Bronchial epithelial cell (primary cell): ENCODE measurements at regions not wholly inside any gene's neighbourhood (a gene's known extent, or its start where the extent isn't known, plus 50 kb on each side); places are given as distances from the start of the nearest gene placed in this dataset.
"Not testable (repeated sequence)": the region's sequence is repeated elsewhere in the genome, so short reads cannot be mapped to it uniquely, and the experiment has no call there.

ENCODE experiments used
- DNase-seq: peaks from one replicate; pipeline ENCODE4 v3.0.0-alpha.2; 2010; ENCODE audit warnings: low read depth
- FAIRE-seq: peaks from 2 replicates; lab custom pipeline; 2011; peaks lifted over from hg19 to GRCh38; lab: Jason Lieb, UNC
- H3K27me3 ChIP-seq: 2 replicates; pipeline ENCODE4 v1.5.1; 2011; ENCODE audit warnings: low read length; ENCODE audit not compliant: control insufficient read depth, insufficient read depth
- H3K36me3 ChIP-seq: 2 replicates; pipeline ENCODE4 v1.5.1; 2011; ENCODE audit warnings: low read length; ENCODE audit not compliant: control insufficient read depth, insufficient read depth
- H3K4me3 ChIP-seq: 2 replicates; pipeline ENCODE4 v1.5.1; 2011; ENCODE audit warnings: mild to moderate bottlenecking, low read depth, low read length, control low read depth
- TF ChIP-seq, protein P1 (sequence below): IDR thresholded peaks from 2 replicates; pipeline ENCODE4 v1.5.1; 2011; ENCODE audit warnings: mild to moderate bottlenecking, moderate library complexity, low read length, control low read depth, inconsistent platforms; ENCODE audit not compliant: insufficient read depth, severe bottlenecking

DNA sequence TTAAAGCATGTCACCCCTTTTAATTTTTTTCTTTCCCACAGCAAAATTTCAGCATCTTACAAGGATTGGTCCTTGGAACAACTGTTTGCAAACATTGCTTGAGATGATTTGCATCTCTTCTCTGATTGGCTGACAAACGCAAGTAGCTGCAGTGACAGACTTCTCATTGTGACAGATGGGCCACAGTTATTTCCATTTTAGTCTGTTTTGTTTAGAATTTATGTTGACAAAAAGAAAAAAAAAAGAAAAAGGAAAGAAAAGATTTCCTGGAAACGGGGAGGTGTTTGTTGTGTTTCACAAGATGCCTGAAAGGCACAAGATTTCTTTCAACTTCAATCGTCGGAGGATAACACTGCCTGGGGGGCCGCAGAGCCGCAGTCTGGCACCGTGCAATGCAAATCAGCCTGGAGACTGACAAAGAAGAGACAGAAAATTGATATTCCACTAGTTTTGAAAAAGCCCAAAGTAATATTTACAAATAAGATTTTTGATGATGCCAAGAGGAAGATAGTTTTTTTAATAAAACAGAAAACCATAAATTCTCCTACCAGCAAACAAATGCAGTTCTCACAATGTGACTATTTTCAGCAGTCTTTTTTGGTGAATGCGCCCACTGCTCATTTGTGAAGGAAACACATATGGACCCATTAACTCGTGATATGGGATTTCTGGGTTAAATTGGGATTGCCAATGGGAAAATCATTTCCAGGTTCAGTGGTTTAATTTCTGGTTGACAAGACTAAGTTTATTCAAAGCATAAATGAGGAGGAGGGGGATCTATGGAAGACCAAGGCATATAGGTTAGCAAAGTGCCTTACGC is 296.2 kb upstream of the SMIM21 start:
- H3K27me3 ChIP-seq, result no peaks in the 10 kb centered on the region
- TF ChIP-seq, protein P1, sequence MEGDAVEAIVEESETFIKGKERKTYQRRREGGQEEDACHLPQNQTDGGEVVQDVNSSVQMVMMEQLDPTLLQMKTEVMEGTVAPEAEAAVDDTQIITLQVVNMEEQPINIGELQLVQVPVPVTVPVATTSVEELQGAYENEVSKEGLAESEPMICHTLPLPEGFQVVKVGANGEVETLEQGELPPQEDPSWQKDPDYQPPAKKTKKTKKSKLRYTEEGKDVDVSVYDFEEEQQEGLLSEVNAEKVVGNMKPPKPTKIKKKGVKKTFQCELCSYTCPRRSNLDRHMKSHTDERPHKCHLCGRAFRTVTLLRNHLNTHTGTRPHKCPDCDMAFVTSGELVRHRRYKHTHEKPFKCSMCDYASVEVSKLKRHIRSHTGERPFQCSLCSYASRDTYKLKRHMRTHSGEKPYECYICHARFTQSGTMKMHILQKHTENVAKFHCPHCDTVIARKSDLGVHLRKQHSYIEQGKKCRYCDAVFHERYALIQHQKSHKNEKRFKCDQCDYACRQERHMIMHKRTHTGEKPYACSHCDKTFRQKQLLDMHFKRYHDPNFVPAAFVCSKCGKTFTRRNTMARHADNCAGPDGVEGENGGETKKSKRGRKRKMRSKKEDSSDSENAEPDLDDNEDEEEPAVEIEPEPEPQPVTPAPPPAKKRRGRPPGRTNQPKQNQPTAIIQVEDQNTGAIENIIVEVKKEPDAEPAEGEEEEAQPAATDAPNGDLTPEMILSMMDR, result no peak
- H3K36me3 ChIP-seq, result no peaks in the 10 kb centered on the region
- no peak for FAIRE-seq
- no peak for DNase-seq
- H3K4me3 ChIP-seq, result no peak overlapping the region

GRCh38 chr18:75714766-75715165 is 287.3 kb upstream of the SMIM21 start:
- DNase-seq (no peak), FAIRE-seq (no peak)
- Histone ChIP-seq H3K27me3 (no peaks in the 10 kb centered on the region), H3K4me3 (no peak overlapping the region), H3K36me3 (no peaks in the 10 kb centered on the region)
- TF ChIP-seq, protein P1, result no peak

- not testable (repeated sequence) for DNase-seq, FAIRE-seq, H3K4me3 ChIP-seq, H3K36me3 ChIP-seq, H3K27me3 ChIP-seq
These were observed 284.8 kb upstream of the SMIM21 start for GRCh38 chr18:75712124-75712867.

- no peaks in the 10 kb centered on the region for H3K27me3 ChIP-seq
- TF ChIP-seq, protein P1, result no peak
- no peaks in the 10 kb centered on the region for H3K36me3 ChIP-seq
- H3K4me3 ChIP-seq, result no peak overlapping the region
- DNase-seq, result no peak
- FAIRE-seq, result no peak
These were observed 273.1 kb upstream of the SMIM21 start for GRCh38 chr18:75700561-75700960.

DNA sequence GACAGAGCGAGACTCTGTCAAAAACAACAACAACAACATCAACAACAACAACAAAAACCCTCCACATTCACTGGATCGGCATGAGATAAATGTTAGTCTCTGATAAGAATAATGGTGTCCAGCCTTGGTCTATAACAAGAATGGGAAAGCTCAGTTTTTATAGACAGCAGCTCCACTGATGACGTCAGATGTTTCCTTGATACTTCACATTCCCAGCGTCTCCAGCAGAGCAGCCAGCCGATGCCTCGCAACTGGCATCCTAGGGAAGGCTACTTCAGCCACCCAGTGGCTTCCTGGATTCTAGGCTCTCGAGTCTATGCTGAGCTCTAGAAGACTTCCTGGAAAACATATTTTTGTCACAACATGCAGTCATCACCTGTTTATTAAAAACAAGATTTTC is 271.4 kb upstream of the SMIM21 start:
- no peak for DNase-seq
- FAIRE-seq, result no peak
- Histone ChIP-seq H3K36me3 (no peaks in the 10 kb centered on the region), H3K4me3 (no peak overlapping the region), H3K27me3 (no peaks in the 10 kb centered on the region)
- TF ChIP-seq, protein P1, result no peak

DNA sequence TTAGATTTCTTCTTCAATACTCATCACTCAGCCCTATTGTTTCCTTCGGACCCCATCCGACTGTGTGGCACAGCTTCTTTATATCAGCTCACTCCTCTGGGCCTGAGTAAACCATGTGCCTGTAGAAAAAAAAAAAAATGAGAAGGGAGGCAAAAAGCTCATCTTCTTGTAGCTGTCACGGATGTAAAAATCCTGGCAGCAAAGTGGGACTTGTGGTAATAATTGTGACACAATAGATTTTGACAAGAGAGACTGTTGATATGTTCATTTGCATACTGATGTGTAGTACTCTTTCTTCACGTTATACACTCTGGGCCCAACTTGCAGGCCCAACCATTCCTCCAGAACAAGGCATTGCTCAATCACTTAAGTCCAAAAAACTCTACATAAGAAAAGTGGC is 270.0 kb upstream of the SMIM21 start:
- Histone ChIP-seq H3K27me3 (no peaks in the 10 kb centered on the region), H3K36me3 (no peaks in the 10 kb centered on the region), H3K4me3 (no peak overlapping the region)
- FAIRE-seq (no peak), DNase-seq (no peak)
- TF ChIP-seq, protein P1, result no peak
